GM18520 (cell line): ENCODE measurements at regions not wholly inside any gene's neighbourhood (a gene's known extent, or its start where the extent isn't known, plus 50 kb on each side); places are given as distances from the start of the nearest gene placed in this dataset.

Experiments used
- ATAC-seq: cut with Tn5 transposase; IDR thresholded peaks from one replicate; pipeline ENCODE4 v1.9.1; 2021; ENCODE audit not compliant: unreplicated experiment

DNA sequence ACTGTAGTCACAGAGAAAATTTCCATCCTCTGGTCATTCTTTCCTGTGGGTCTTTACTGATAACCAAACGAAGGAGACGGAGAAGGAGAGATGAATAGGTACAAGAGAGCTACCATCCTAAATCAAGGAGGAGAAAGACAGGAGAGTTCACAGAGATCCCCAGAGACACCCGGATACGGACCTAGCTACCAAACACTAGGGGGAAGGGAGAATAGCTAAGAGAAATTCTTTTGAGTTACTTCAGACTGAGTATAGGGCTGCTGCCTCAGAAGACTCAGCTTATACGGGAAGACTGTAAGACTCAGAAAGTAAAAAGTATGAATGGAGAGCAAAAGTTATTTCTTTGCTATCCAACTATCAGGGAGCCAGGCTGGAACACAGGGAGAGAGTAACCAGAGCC, 572.1 kb downstream of the C4orf33 start:
- ATAC-seq, result no peak

DNA sequence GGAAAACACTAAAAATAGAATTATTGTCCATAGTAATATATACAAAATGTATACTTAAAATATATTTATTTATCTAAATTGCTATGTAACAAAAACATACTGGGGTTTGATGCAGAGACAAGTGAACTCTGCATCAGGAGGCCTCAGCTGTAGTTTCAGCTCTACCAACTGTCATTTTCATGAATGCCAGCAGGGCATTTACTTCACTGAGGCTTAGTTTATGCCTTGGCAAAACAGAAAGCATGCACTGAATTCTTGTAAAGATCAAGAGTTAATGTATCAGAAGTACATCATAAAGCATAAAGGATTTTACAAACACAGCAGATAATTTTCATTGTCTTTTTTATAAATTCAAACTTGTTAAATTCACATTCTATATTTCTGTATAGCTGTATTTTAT, 577.0 kb downstream of the C4orf33 start:
- no peak for ATAC-seq

DNA sequence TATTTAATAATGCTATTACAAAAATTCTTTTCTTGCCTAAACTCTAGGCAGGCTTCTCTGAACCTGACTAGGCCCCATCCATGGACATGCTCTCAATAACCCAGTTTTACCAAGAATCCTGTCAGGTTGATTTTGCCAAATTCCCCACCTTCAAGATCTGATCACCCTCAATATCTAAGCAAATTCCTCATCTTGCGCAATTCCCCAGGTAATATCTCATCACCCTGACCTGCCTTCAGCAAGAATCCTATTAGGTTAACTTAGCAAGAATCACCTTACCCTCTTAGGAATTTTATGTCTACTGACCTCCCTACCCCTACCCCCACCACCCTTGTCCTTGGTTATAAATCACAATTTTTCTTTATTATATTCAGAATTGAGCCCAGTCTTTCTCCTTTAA, 579.1 kb downstream of the C4orf33 start:
- no peak for ATAC-seq

DNA sequence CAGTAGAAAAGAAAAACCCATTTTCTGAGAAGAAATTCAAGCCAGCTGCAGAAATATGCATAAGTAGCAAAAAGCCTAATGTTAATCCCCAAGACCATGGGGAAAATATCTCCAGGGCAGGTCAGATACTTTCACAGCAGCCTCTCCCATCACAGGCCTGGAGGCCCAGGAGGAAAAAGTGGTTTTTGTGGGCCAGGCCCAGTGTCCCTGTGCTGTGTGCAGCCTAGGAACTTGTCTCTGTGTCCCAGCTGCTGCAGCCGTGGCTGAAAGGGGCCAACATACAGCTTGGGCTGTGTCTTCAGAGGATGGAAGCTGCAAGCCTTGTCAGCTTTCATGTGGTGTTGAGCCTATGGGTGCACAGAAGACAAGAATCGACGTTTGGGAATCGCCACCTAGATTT, 581.0 kb downstream of the C4orf33 start:
- no peak for ATAC-seq

DNA sequence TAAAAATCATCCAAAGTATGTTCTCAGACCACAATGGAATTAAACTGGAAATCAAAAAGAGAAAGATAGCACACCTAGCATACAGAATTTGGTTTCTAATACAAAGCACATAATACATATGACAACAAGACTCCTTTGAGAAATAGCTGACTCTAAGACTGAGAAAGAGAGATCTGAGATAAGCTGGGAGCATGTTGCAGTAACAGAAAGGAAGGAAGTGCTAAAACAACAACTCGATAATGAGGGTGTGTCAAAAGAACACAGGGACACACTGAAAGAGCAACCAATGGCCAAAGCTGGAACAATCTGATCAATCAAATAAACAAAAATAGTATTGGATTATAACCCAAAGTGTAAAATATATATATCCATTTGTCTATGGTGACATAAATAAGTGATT, 586.6 kb downstream of the C4orf33 start:
- ATAC-seq, result no peak

DNA sequence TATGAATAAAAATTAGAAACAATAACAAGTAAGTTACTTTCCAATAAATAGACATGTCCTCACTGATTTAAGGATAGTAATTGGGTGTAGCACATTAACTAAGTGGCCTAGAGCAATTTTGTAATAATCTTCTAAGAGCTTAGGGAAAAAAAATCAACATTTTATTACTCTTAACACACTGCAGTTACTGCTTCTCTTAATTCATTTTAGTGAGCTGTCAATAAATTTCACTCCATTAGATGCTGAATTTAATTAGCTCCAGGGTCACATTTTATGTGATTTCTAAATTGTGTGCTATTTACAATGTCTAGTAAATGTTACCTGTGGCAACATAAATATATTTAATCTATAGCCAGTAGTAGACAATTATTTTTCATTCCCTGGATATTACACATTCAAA, 612.0 kb downstream of the C4orf33 start:
- no peak for ATAC-seq

DNA sequence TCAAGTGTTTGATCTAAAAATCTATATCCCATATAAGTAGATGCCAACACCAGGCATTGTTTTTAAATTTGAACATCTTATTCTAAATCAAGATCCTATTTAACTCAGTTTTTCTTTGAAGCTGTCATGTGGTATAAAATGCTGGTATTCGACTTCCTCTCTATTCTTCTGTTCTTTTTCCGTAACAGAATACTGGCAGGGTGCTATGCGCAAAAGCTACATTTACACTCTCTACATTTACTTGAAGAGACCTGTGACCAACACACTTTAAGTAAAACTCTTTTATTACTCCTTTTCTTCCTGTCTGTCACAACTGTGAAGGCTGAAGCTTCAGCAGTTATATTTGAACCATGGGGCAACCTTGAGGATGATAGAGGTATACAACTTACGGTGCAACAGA, 612.8 kb downstream of the C4orf33 start:
- ATAC-seq, result no peak

DNA sequence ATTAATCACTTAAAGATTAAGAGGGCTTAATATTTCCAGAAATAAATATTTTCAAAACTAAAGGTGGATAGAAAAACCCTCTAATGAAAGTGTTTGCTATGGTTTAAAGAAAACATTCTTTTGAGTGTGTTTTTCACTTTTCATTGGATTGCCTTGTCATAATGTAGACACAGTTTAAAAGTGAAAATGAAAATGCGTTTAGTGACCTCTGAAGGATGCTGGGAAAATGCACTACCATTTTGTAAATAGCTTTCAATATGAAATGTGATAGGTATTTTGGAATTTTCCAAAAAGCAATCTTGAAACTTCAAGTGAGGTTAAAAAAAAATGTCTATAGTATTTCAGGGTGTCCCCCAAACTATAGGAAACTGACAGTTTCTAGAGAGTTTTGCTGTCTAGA, 642.2 kb downstream of the C4orf33 start:
- ATAC-seq, result no peak

DNA sequence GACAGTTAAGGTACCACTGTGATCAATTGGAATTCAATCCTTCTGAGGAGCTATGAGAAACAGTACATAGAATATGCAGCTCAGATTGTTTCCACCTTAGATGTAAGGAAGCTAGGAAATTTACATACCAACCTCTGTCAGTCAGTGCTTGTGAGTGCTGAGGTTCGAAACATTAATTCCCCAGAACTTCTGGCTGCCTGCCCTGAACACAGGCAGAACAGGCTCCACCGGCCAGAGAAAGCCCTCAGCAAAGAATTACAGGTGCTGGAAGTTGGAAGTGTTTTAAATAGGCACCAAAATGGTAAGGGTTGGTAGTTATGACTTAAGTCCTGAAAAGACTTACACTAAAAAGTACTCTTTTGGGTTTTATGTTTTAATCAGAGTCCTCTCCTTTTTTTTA, 651.8 kb downstream of the C4orf33 start:
- no peak for ATAC-seq

DNA sequence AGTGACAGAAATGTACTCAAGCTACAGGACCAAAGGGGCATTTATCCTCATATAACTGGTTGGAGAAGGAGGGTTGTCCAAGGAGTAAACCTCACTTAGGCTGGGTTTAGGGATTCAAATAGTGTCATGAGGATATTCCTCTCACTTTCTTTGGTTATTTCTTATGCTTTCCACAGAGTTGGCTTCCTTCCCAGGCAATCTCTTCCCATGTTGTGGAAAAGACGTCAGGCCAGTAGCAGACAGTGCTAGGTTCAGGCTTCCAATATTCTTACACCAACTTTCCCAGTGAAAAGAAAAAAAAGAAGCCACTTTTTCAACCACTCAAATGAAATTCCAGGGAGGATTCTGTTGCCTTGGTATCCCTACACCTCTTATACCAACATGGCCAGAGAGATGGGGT, 653.0 kb downstream of the C4orf33 start:
- no peak for ATAC-seq

DNA sequence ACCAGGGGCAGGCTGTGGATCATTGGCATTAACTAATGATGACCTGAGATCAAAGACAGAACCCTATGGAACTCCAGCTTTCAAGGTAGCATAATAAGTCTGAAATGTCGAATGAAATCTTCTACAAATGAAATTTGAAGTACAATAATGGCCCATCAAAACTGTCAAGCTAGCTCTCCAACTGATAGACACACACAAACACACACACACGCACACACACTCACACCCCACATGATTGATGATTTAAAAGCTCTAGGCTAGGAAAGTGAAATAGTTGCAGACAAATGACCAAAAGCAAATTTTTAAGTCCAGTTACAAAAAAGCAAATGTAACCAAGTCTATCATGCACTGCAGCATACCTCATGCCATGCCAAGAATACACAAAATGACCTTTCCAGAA, 655.7 kb downstream of the C4orf33 start:
- ATAC-seq, result no peak

DNA sequence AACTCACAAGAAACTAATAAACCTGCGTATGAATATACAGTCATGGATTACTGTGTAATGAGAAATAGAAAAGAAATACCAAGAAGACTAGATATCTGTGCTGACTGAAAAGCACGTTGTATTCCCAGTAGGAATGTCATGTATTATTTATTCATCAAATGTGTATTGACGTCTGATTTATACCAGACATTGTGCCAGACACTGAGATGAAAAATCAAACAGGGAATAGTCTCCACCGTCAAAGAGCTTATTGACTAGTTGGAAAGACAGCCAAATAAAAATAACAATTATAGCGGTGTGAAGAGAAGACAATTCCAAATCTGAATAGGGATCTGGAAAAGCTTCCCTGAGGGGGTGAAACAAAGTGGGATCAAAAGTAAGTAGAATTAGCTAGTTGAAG, 687.6 kb downstream of the C4orf33 start:
- no peak for ATAC-seq

DNA sequence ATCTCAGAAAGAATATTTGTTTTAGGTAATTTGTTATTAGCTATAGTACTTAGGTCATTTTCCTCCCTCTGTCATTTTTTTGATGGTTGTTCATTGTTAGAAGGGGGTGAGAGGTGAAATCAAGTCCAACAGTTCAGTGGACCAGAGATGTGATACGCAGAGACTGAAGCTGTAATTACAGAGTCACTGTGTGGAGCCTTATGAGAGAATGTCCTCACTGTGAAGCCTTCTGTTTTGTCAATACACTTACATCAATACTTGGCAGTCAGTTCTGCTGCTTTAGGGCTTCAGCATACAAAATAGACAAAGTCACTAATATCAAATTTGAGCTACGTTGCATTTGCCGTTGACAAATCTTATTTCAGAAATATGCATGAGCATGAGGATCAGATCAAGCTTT, 692.5 kb downstream of the C4orf33 start:
- ATAC-seq, result no peak

DNA sequence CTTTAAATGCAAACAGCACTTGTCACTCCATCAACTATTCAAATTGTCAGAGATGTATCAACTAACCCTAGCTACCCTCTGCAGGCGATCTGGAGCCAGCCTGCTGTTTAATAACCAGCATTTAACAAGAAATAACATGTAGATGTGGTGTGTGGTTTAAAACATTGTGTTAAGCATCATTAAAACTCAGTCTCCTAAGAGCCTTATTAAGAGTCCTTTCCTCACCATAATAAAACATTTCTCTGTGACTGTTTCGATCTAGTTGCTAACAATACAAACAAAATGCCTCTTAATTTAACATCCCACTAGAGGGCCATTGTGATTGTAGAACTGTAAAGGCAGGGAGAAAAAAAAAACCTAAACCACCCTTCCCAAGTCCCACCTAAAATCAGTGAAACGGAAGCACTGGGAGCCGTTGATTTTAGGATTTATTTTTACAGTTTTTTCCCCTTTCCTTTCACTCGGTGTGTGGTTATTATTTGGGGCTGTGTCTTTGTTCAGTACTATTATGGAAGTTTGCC, 708.6 kb downstream of the C4orf33 start:
- no peak for ATAC-seq

DNA sequence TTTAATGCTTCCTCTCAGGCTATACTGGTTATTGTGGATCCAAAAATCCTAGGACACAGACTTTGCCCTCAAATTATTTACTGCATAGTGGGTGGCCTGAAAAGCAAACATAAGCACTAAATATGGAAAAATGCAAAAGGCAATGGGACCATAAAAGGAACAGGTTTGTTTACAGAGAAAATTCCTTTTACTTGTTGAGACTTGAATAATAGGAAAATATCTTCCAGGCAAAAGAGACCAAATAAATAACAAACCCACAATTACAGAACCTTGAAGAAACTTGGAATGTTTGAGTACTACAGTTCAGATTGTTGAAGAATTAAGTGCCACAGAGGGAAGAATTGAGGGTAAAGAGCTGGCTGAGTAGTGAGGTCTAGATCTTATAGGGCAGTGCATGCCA, 711.0 kb downstream of the C4orf33 start:
- no peak for ATAC-seq

DNA sequence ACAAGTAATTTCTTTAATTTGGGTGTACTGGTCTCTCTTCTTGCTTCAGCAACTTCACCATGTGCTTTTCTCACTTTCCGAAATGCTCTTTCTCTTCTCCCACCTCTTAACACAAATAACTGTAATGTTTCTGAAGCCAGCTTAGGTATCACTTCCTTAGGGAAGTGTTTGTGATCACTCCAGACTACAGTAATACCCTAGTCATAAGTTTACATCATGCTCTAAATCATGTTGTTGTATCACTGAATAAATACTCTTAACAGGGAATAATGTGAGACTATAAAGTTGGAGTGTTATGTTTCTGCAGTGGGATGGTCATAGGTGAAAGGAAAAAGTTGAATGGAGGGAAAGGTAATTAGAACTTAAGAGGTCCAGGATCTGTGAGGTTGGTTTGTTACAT, 712.3 kb downstream of the C4orf33 start:
- ATAC-seq, result no peak

DNA sequence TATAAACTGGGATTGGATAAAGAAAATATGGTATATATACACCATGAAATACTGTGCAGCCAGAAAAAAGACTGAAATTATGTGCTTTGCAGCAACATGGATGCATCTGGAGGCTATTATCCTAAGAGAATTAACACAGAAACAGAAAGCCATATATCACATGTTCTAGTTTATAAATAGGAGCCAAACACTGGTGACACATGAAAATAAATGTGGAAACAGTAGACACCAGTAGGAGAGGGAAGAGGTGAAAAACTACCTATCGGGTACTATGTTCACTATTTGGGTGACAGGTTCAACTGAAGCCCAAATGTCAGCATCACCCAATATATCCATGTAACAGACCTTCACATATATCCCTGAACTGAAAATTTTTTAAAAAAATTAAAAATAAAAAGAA, 725.1 kb downstream of the C4orf33 start:
- ATAC-seq, result no peak

DNA sequence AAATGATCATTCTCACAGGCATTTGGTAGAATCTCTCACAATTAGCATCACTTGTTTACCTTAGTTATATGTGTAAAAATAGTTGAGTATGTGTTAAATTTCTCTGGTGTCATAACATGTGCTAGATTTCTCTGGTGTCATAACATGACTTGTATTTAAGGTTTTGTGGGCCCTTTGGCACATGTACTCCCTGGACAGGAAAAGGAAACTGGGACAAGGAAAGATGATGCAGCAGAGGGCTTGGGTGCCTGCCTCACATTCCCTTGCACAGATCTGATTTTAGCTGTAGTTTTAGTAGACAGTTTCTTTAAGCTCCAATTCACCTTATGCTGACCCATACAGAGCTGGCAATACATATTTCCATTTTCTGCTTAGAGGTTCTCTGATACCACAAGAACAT, 726.0 kb downstream of the C4orf33 start:
- ATAC-seq, result no peak

DNA sequence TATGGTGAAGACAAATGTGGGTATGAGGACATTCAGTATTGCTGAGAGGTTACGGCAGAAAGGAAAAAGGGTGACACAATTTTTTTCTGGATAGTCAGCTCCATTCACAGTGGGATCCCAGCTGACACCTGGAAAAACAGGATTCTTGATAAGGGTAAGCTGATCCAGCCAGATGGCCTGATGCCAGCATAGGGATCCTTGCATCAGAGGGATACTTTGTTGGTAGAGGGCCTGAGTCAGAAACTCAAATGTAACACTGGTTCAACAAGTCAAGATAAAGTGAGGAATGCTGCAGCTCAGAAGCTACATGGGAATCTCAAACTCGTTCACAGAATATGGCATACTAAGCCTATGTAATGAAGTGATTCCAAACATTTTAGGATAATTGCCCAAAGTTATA, 726.7 kb downstream of the C4orf33 start:
- ATAC-seq, result no peak

DNA sequence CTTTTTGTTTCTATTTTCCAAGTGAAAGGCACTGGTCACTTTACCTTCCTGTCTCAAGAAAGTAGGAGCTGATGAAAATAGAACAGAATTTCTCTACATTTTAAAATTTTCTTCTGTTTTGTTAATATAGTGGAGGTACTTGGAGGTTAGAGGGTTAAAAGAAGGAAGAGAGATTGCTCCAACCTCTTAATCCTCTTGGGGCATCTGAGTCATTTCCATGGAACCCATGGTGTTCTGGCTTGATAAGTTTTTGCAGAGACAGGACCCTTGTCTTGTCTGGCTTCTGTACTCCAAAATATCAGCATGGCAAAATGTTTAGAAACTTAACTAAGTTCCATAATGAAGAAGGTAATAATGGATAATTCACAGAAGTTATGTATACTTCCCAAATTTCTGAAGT, 727.2 kb downstream of the C4orf33 start:
- ATAC-seq, result no peak

DNA sequence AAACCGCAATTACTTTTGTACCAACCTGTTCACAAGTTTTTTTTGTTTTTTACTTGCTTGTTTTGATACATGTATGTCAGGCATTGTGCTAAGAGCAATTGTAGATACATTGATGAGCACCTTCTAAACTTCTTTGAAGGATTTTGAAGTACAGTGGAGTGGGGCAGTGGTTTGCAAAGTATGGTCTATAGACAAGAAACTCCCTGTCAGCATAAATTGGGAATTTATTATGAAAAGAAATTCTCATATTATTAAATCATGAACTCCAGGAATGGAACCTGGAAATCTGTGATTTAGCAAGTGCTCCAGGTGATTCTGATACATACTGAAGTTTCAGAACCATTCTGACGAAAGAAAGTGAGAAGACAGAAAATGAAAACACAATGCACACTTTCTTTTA, 733.4 kb downstream of the C4orf33 start:
- ATAC-seq, result no peak

DNA sequence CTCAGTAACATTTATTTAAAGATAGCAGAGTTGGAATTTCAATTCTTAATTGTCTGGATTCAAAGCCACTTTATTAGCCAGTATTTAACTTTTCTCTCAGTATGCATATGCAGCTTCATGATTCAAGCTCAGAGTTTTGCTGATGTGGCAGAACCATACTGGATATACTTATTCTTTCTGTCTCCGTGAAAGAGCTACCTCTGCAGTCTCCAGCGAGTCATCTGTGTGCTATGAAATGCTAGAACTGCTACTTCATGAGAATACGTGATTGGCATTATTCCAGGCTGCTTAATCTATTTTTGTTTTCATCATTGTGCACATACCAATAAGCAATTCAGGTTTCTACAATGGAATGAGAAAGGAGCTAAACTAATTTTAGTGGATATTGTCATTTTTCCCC, 743.7 kb downstream of the C4orf33 start:
- no peak for ATAC-seq

DNA sequence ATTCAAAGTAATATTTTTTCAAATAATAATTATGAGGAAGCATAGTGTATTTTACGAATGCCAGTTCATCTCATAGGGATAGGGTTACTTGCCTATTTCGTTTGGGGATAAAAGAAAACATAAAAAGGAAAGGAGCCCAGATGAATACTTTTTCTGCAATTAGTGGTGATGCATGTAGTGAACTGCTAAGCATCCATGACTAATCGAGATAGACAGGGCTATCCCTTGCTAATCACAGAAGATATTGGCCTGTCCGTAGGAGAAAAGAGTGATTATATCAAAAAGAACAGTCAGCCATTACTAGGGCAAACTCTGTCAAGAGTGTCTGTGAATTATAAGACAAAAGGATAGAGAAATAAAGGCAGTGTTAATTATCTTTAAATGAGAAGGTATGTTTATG, 746.1 kb downstream of the C4orf33 start:
- no peak for ATAC-seq

DNA sequence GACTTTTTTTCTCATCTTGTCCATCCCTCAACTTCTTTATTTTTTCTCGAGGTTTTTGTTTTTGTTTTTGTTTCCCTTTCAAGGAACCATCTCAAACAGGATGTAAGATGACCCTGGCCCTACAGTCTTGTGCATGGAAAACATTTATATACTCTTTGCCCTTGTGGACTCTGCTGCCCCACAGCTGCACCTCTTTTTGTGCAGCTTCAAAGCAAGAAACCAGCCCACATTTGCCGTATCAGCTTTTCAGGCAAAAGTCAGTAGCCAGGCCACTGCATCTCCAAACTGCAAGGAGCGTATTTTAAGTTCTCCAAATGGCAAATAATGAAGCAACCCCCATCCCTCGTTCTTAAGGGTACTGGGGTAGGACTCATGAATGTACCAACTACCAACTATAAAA, 756.5 kb downstream of the C4orf33 start:
- ATAC-seq, result no peak
